ENCODE measurements at regions not wholly inside any gene's neighbourhood (a gene's known extent, or its start where the extent isn't known, plus 50 kb on each side); places are given as distances from the start of the nearest gene placed in this dataset.

DNA sequence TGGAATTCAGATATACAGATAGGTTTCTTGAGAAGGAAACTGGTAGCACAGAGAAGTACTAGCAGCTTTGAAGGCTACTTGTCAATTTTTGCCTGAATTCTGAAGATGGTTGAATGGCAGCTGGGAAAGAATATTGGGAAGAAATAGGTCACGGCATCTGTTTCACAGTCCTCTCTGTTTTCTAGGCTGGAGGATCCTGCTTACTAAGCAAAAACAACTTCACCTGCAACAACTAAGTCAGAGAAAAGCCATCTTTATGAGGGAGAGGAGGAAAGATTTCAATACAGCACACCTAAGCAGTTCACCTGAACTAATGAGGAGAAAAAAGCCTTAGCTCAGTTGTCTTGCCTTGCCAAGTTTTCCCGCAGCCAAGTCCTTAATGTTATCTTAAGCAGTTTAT is 975.5 kb upstream of the EPHA7 start:
- no peak for TF ChIP-seq EZH2 (IDR thresholded peaks at IDR 0.05; ENCODE audit: low read depth)
- TF ChIP-seq, protein P1, sequence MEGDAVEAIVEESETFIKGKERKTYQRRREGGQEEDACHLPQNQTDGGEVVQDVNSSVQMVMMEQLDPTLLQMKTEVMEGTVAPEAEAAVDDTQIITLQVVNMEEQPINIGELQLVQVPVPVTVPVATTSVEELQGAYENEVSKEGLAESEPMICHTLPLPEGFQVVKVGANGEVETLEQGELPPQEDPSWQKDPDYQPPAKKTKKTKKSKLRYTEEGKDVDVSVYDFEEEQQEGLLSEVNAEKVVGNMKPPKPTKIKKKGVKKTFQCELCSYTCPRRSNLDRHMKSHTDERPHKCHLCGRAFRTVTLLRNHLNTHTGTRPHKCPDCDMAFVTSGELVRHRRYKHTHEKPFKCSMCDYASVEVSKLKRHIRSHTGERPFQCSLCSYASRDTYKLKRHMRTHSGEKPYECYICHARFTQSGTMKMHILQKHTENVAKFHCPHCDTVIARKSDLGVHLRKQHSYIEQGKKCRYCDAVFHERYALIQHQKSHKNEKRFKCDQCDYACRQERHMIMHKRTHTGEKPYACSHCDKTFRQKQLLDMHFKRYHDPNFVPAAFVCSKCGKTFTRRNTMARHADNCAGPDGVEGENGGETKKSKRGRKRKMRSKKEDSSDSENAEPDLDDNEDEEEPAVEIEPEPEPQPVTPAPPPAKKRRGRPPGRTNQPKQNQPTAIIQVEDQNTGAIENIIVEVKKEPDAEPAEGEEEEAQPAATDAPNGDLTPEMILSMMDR (conservative IDR thresholded peaks at IDR 0.05), result no peak
